ENCODE measurements at regions not wholly inside any gene's neighbourhood (a gene's known extent, or its start where the extent isn't known, plus 50 kb on each side); places are given as distances from the start of the nearest gene placed in this dataset.

- no peak for TF ChIP-seq CTCF (IDR thresholded peaks at IDR 0.05)
- TF ChIP-seq ZFX (IDR thresholded peaks at IDR 0.05; ENCODE audit: borderline replicate concordance), result no peak
Measured at GRCh38 chr17:36705283-36705795, 104.0 kb downstream of the MRM1 start.
